H1 (cell line): ENCODE measurements at regions not wholly inside any gene's neighbourhood (a gene's known extent, or its start where the extent isn't known, plus 50 kb on each side); places are given as distances from the start of the nearest gene placed in this dataset.

Source experiments
- GTF2F1 ChIP-seq: IDR thresholded peaks from 2 replicates; pipeline ENCODE4 v1.6.1; 2012; ENCODE audit warnings: low read depth, low read length, improper control_type of control experiment, borderline replicate concordance
- JUND ChIP-seq: IDR thresholded peaks from 2 replicates; pipeline ENCODE4 v1.6.1; 2011; ENCODE audit warnings: mild to moderate bottlenecking, improper control_type of control experiment, low read length

GRCh38 chr5:120236360-120236759, 227.7 kb upstream of the PRR16 start (continued):
- no peak for TF ChIP-seq GTF2F1
- TF ChIP-seq JUND, result no peak
